ENCODE measurements at regions not wholly inside any gene's neighbourhood (a gene's known extent, or its start where the extent isn't known, plus 50 kb on each side); places are given as distances from the start of the nearest gene placed in this dataset.
"Not testable (repeated sequence)": the region's sequence is repeated elsewhere in the genome, so short reads cannot be mapped to it uniquely, and the experiment has no call there.

GRCh38 chr10:44564361-44564760 lies 179.5 kb upstream of the CXCL12 start:
- in situ Hi-C loops (cut with MboI; ENCODE audit: low sequenced_read_pairs) = no loop called here

- in situ Hi-C loops (cut with MboI; ENCODE audit: low sequenced_read_pairs) = no loop called here
These were observed 179.9 kb upstream of the CXCL12 start for GRCh38 chr10:44564790-44565189.

GRCh38 chr10:44566786-44567185 lies 181.9 kb upstream of the CXCL12 start:
- in situ Hi-C loops (cut with MboI; ENCODE audit: low sequenced_read_pairs) = no loop called here

GRCh38 chr10:44567471-44567870 lies 182.6 kb upstream of the CXCL12 start:
- in situ Hi-C loops (cut with MboI; ENCODE audit: low sequenced_read_pairs) = no loop called here

- in situ Hi-C loops (cut with MboI; ENCODE audit: low sequenced_read_pairs) = no loop called here
These were observed 184.5 kb upstream of the CXCL12 start for GRCh38 chr10:44569193-44570091.

GRCh38 chr10:44571701-44572100 lies 186.8 kb upstream of the CXCL12 start:
- in situ Hi-C loops (cut with MboI; ENCODE audit: low sequenced_read_pairs) = no loop called here

GRCh38 chr10:44572146-44572545 lies 187.2 kb upstream of the CXCL12 start:
- in situ Hi-C loops (cut with MboI; ENCODE audit: low sequenced_read_pairs) = no loop called here

GRCh38 chr10:44573821-44574220 lies 188.9 kb upstream of the CXCL12 start:
- in situ Hi-C loops (cut with MboI; ENCODE audit: low sequenced_read_pairs) = no loop called here

- in situ Hi-C loops (cut with MboI; ENCODE audit: low sequenced_read_pairs) = no loop called here
These were observed 189.9 kb upstream of the CXCL12 start for GRCh38 chr10:44574596-44575480.

- in situ Hi-C loops (cut with MboI; ENCODE audit: low sequenced_read_pairs) = no loop called here
These were observed 190.9 kb upstream of the CXCL12 start for GRCh38 chr10:44575601-44576380.

GRCh38 chr10:44576702-44577191 lies 191.8 kb upstream of the CXCL12 start:
- in situ Hi-C loops (cut with MboI; ENCODE audit: low sequenced_read_pairs) = no loop called here

GRCh38 chr10:44577533-44577932 lies 192.6 kb upstream of the CXCL12 start:
- in situ Hi-C loops (cut with MboI; ENCODE audit: low sequenced_read_pairs) = no loop called here

- in situ Hi-C loops (cut with MboI; ENCODE audit: low sequenced_read_pairs) = no loop called here
These were observed 193.4 kb upstream of the CXCL12 start for GRCh38 chr10:44578271-44578670.

- in situ Hi-C loops (cut with MboI; ENCODE audit: low sequenced_read_pairs) = not testable (repeated sequence)
These were observed 194.1 kb upstream of the CXCL12 start for GRCh38 chr10:44578963-44579362.

GRCh38 chr10:44581996-44582395 lies 197.1 kb upstream of the CXCL12 start:
- in situ Hi-C loops (cut with MboI; ENCODE audit: low sequenced_read_pairs) = no loop called here

GRCh38 chr10:44587488-44588318 lies 202.8 kb upstream of the CXCL12 start:
- in situ Hi-C loops (cut with MboI; ENCODE audit: low sequenced_read_pairs) = no loop called here

- in situ Hi-C loops (cut with MboI; ENCODE audit: low sequenced_read_pairs) = no loop called here
These were observed 204.5 kb upstream of the CXCL12 start for GRCh38 chr10:44589181-44589943.

GRCh38 chr10:44589944-44590449 lies 205.1 kb upstream of the CXCL12 start:
- in situ Hi-C loops (cut with MboI; ENCODE audit: low sequenced_read_pairs) = no loop called here

- in situ Hi-C loops (cut with MboI; ENCODE audit: low sequenced_read_pairs) = no loop called here
These were observed 207.0 kb upstream of the CXCL12 start for GRCh38 chr10:44591911-44592310.
